Lower leg skin (tissue), 4 donors: ENCODE measurements at regions not wholly inside any gene's neighbourhood (a gene's known extent, or its start where the extent isn't known, plus 50 kb on each side); places are given as distances from the start of the nearest gene placed in this dataset.

Experiments
- DNase-seq, 2 donors: peaks; one replicate each; pipeline ENCODE4 v3.0.0-alpha.2; 2019; ENCODE audit warnings: low spot score in 2 of 2
- H3K4me3 ChIP-seq: fragments of 200-600 bp; sonication (generic); 2 replicates; pipeline ENCODE4 v1.5.1; 2017; ENCODE audit warnings: mild to moderate bottlenecking, low read depth; ENCODE audit not compliant: poor library complexity, severe bottlenecking
- POLR2A ChIP-seq, 2 donors: fragments of 450-650 bp; IDR thresholded peaks; one replicate each; pipeline ENCODE4 v1.6.1; 2016 to 2017; ENCODE audit warnings: antibody characterized with exemption in 2 of 2, mild to moderate bottlenecking in 1 of 2, moderate library complexity in 1 of 2
- WGBS, 2 donors: methylation state at CpG; one replicate each; pipeline ENCODE4 v1.1.5; 2018; 5-methylcytosine and 5-hydroxymethylcytosine counted together
- intact Hi-C: fragments of 100-400 bp; cut with DNase I; formaldehyde crosslinking; loops from one replicate; pipeline ENCODE4 v1.15.0; 2023; ENCODE audit warnings: low total_unique reads
- TF ChIP-seq, protein P1 (sequence below), 3 donors: fragments of 450-650 bp; IDR thresholded peaks; one replicate each; pipeline ENCODE4 v1.5.1; 2016; ENCODE audit warnings: antibody characterized with exemption in 3 of 3, mild to moderate bottlenecking in 3 of 3, moderate library complexity in 2 of 3

DNA sequence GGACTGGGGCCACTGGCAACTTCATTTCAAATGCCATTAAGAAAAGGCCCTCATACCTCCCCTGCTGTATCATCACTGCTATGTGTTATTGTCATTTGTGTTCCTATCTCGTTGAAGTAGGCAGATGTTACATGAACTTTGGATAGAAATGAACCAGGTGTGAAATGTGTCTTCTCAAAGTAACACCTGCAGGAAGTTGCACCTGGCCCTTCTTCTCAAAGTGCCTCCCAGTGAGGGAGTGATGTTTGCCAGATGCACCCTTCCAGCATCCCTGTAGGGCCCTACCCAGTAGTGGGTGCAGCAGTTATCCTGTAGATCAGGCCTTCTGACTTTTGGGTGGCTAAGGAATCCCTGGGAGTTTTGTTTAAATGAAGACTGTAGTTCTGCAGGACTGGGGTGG lies 197.7 kb upstream of the CTNNB1 start:
- intact Hi-C loops: no loop called here
- DNase-seq: no peak
- WGBS, 2 donors: 46 to 53% methylated on average over 1 of the region's 1 CpG
- TF ChIP-seq POLR2A (IDR thresholded peaks at IDR 0.05): no peak
- TF ChIP-seq, protein P1, sequence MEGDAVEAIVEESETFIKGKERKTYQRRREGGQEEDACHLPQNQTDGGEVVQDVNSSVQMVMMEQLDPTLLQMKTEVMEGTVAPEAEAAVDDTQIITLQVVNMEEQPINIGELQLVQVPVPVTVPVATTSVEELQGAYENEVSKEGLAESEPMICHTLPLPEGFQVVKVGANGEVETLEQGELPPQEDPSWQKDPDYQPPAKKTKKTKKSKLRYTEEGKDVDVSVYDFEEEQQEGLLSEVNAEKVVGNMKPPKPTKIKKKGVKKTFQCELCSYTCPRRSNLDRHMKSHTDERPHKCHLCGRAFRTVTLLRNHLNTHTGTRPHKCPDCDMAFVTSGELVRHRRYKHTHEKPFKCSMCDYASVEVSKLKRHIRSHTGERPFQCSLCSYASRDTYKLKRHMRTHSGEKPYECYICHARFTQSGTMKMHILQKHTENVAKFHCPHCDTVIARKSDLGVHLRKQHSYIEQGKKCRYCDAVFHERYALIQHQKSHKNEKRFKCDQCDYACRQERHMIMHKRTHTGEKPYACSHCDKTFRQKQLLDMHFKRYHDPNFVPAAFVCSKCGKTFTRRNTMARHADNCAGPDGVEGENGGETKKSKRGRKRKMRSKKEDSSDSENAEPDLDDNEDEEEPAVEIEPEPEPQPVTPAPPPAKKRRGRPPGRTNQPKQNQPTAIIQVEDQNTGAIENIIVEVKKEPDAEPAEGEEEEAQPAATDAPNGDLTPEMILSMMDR (IDR thresholded peaks at IDR 0.05): no peak
- H3K4me3 ChIP-seq: no peak overlapping the region

DNA sequence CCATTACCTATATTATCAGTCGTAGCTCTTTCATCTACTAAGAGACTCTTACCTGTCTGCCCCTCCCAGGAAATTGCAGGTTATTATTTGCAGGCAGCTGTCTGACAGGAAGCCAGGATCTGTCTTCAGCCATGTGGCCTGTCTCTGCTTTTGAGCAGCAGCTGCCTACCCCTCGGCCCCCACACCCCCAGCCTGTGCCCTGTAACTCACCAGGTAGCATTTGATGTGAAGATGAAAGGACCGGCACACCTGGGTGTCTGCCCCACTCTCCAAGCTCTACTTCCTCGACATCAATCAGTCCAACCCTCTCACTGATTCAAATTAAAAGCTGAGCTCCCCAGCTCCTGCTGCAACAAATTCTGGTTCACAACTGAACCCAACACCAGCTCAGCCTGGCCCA lies 197.2 kb upstream of the CTNNB1 start:
- WGBS, 2 donors: 42 to 45% methylated on average over 4 of the region's 4 CpGs
- intact Hi-C loops: no loop called here
- no peak overlapping the region for H3K4me3 ChIP-seq
- DNase-seq: no peak
- no peak for TF ChIP-seq POLR2A (IDR thresholded peaks at IDR 0.05)
- TF ChIP-seq, protein P1 (IDR thresholded peaks at IDR 0.05): no peak

DNA sequence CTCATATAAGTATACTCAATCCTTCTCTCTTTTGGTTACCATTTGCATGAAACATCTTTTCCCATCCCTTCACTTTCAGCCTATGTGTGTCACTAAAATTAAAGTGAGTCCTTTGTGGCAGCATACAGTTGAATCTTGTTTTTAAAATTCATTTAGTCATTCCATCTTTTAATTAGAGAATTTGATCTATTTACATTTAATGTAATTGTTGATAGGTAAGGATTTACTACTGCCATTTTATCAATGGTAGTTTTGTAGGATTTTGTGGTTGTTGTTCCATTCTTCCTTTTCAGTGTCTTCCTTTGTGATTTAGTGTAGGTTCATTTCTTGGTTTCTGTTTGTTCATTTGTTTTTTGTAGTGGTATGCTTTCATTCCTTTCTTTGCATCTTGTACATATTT lies 191.9 kb upstream of the CTNNB1 start:
- no peak for DNase-seq
- H3K4me3 ChIP-seq: no peak overlapping the region
- intact Hi-C loops: no loop called here
- TF ChIP-seq, protein P1 (IDR thresholded peaks at IDR 0.05): no peak
- no peak for TF ChIP-seq POLR2A (IDR thresholded peaks at IDR 0.05)

DNA sequence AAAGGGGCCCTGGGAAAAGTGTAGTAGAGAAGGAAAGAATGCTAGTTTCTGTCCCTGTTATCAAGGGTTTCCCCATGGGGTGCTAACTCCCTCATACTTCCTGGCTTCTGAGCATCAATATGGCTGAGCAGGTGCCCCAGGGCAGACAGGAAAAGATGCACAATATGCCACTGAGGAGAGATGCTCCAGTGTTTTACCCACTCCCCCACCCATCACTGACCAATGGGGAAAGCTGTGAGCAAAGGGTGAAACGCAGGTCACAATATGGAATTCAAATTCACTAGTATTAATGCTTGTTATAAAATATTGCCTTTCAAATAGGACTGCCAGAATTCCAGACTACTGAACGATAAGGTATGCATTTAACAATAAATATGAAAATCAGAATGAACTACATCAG lies 187.5 kb upstream of the CTNNB1 start:
- 67 to 75% methylated on average over 2 of the region's 2 CpGs for WGBS, 2 donors
- no peak for TF ChIP-seq POLR2A (IDR thresholded peaks at IDR 0.05)
- TF ChIP-seq, protein P1 (IDR thresholded peaks at IDR 0.05): no peak
- no peak for DNase-seq
- intact Hi-C loops: no loop called here
- H3K4me3 ChIP-seq: no peak overlapping the region

DNA sequence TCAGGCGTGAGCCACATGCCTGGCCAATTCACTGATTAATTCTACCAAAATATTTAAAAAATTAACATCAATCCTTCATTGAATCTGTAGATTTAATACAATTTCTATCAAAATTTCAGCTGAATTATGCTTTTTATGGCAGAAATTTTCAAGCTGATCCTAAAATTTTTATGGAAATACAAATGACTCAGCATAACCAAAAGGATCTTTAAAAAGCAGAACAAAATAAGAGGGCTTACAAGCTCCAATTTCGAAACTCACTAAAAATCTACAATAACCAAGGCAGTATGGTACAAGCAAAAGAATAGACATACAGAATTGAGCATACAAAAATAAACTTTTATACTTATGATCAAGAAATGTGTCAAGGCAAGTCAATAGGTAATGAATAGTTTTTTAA lies 180.4 kb upstream of the CTNNB1 start:
- intact Hi-C loops: no loop called here
- DNase-seq: no peak
- H3K4me3 ChIP-seq: no peak overlapping the region
- 85 to 94% methylated on average over 2 of the region's 2 CpGs for WGBS, 2 donors
- TF ChIP-seq POLR2A (IDR thresholded peaks at IDR 0.05): no peak
- TF ChIP-seq, protein P1 (IDR thresholded peaks at IDR 0.05): no peak

DNA sequence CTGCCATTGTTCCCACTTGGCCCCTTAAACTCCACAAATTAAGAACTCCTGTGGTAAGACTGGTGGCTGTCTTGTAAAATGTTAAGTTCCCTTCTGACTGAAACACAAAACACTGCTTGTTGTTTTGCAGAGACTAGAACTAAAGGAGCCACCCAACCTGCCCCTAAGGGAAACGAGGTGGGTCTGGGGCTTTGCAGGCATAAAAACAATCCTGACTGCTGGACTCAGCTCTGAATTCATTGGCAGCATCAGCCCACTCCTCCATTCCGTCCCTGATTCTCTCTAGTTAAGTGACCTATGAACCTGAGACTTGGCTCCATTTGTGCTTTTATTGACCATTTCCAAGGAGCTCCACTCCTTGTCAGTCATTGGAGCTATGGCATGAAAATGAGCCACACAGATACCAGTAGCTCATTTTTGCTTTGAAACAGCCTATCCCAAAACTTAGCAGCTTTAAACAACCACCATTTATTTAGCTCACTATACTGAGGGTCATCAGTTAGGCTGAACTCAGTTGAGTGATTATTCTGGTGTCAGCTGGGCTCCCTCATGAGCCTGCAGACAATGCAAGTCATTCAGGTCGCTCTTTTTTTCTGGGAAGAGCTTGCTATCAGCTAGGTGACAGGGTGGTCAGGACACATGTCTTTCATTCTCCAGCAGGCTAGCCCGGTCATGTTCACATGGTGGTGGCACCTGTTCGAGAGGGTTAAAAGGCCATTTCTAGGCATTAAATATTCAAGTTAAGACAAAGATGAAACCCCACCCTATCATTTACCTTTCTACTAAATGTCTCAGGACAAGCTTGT lies 175.1 kb upstream of the CTNNB1 start:
- no peak for DNase-seq
- H3K4me3 ChIP-seq: no peak overlapping the region
- 55 to 61% methylated on average over 5 of the region's 5 CpGs for WGBS, 2 donors
- intact Hi-C loops: no loop called here
- TF ChIP-seq, protein P1 (IDR thresholded peaks at IDR 0.05): no peak
- no peak for TF ChIP-seq POLR2A (IDR thresholded peaks at IDR 0.05)
